K562 (cell line): ENCODE measurements at regions not wholly inside any gene's neighbourhood (a gene's known extent, or its start where the extent isn't known, plus 50 kb on each side); places are given as distances from the start of the nearest gene placed in this dataset.

ENCODE experiments used
- CHAMP1 ChIP-seq: fragments of 450-650 bp; IDR thresholded peaks from 2 replicates; pipeline ENCODE4 v1.6.1; 2016; ENCODE audit warnings: mild to moderate bottlenecking
- GATAD2A ChIP-seq: fragments of 450-650 bp; IDR thresholded peaks from 2 replicates; pipeline ENCODE4 v1.6.1; 2017
- KAT2B ChIP-seq: IDR thresholded peaks from one replicate; pipeline ENCODE4 v1.6.1; 2012; ENCODE audit warnings: low read depth, mild to moderate bottlenecking, control low read depth, inconsistent platforms, low read length, moderate library complexity
- KAT7 ChIP-seq: sonication (generic); formaldehyde crosslinking; IDR thresholded peaks from 2 replicates; pipeline ENCODE4 v1.8.0; 2022; ENCODE audit warnings: missing genetic modification reagents, mild to moderate bottlenecking, borderline replicate concordance
- RAD21 ChIP-seq, 2 experiments: fragments of 250-450 bp in 1 of 2; fragments of 450-650 bp in 1 of 2; sonication (Bioruptor Pico) in 1 of 2; formaldehyde crosslinking in 1 of 2; IDR thresholded peaks in 1 of 2; conservative IDR thresholded peaks in 1 of 2; 2 replicates each; pipeline versions ENCODE4 v1.4.0 to v1.8.0; 2020 to 2022; ENCODE audit warnings: mild to moderate bottlenecking in 2 of 2, moderate library complexity in 1 of 2
- YY1 ChIP-seq, 3 experiments: IDR thresholded peaks; 2 replicates each; pipeline ENCODE4 v1.6.1; 2011; ENCODE audit warnings: low read length in 2 of 3, mild to moderate bottlenecking in 2 of 3, moderate library complexity in 2 of 3, borderline replicate concordance in 1 of 3, control low read depth in 1 of 3, low read depth in 1 of 3; ENCODE audit not compliant: insufficient read depth in 3 of 3, insufficient replicate concordance in 2 of 3, control insufficient read depth in 1 of 3, insufficient read length in 1 of 3; ENCODE audit errors: extremely low read depth in 1 of 3
- ZBTB7A ChIP-seq: IDR thresholded peaks from 2 replicates; pipeline ENCODE4 v1.6.1; 2011; ENCODE audit warnings: low read depth, mild to moderate bottlenecking, low read length, moderate library complexity, borderline replicate concordance; ENCODE audit not compliant: control insufficient read depth
- ZNF318 ChIP-seq, 2 experiments: fragments of 450-650 bp; IDR thresholded peaks; 2 replicates each; pipeline ENCODE4 v1.6.1; 2016; ENCODE audit warnings: mild to moderate bottlenecking in 2 of 2, borderline replicate concordance in 1 of 2, low read depth in 1 of 2, moderate library complexity in 1 of 2
- ZNF512 ChIP-seq: IDR thresholded peaks from 2 replicates; pipeline ENCODE4 v1.6.1; 2016; ENCODE audit warnings: missing genetic modification characterization, missing compliant biosample characterization
- ZNF707 ChIP-seq: fragments of 250-450 bp; sonication (Bioruptor Pico); conservative IDR thresholded peaks from 2 replicates; pipeline ENCODE4 v1.8.0; 2022; ENCODE audit warnings: inconsistent platforms, mild to moderate bottlenecking, moderate library complexity

GRCh38 chr4:138047290-138047689 lies 194.9 kb downstream of the SLC7A11 start (continued):
- TF ChIP-seq CHAMP1 (no peak), KAT7 (CRISPR knock-in tag) (no peak), YY1 (IDR thresholded peaks at IDR 0.05; ENCODE audit: borderline replicate concordance in 1 of 3, control insufficient read depth in 1 of 3, extremely low read depth in 1 of 3, insufficient read depth in 3 of 3, insufficient read length in 1 of 3, insufficient replicate concordance in 2 of 3, low read depth in 1 of 3, low read length in 2 of 3) (no peak), ZBTB7A (no peak), RAD21 (CRISPR knock-in tag; conservative IDR thresholded peaks at IDR 0.05 in 1 of 2, IDR thresholded peaks at IDR 0.05 in 1 of 2) (no peak), ZNF512 (no peak), ZNF318 (IDR thresholded peaks at IDR 0.05; ENCODE audit: borderline replicate concordance in 1 of 2, low read depth in 1 of 2) (no peak), KAT2B (no peak), GATAD2A (no peak), ZNF707 (CRISPR knock-in tag) (no peak)
